ENCODE measurements at regions not wholly inside any gene's neighbourhood (a gene's known extent, or its start where the extent isn't known, plus 50 kb on each side); places are given as distances from the start of the nearest gene placed in this dataset.

GRCh38 chr10:80784695-80785094 lies 247.0 kb downstream of the SH2D4B start:
- Histone ChIP-seq H3K36me3 (ENCODE audit: insufficient read depth, low read length) (no peaks in the 10 kb centered on the region), H3K4me3 (ENCODE audit: low read length in 2 of 2) (no peak overlapping the region), H3K9me3 (ENCODE audit: control insufficient read depth in 1 of 2, low read length in 2 of 2) (no peaks in the 10 kb centered on the region), H3K27ac (ENCODE audit: low read depth, low read length) (no peak overlapping the region), H3K27me3 (ENCODE audit: insufficient read depth, low read length) (no peaks in the 10 kb centered on the region), H3K4me1 (ENCODE audit: insufficient read depth, low read length) (no peaks in the 10 kb centered on the region)
- Mint-ChIP-seq H3K4me1 (no peaks in the 10 kb centered on the region), H3K27ac (no peak overlapping the region), H3K4me3 (no peak overlapping the region), H3K9me3 (no peaks in the 10 kb centered on the region), H3K36me3 (no peaks in the 10 kb centered on the region), H3K27me3 (peaks cover 4 to 6% of the 10 kb centered on the region in 2 donors)
- intact Hi-C loops (cut with micrococcal nuclease): no loop called here
- no peak for DNase-seq
- ChIA-PET CTCF (ENCODE audit: partially characterized antibody) (no interaction called here), POLR2A (ENCODE audit: partially characterized antibody) (no interaction called here)

DNA sequence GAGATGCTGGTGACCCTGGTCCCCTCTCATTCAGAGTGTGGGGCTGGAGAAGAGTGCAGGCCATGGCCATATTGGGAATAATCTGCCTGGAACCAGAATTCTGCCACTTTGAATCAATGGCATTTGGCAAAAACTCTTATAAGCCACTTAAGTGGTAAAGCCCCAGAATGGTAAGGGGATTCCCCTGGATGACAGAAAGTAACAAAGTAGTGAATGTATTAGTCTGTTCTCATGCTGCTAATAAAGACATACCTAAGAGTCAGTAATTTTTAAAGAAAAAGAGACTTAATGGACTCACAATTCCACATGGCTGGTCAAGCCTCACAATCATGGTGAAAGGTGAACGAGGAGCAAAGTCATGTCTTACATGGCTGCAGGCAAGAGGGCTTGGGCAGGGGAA lies 248.6 kb downstream of the SH2D4B start:
- H3K4me3 Mint-ChIP-seq: no peak overlapping the region
- no peak overlapping the region for H3K27ac Mint-ChIP-seq
- ChIA-PET CTCF (ENCODE audit: partially characterized antibody) (no interaction called here), POLR2A (ENCODE audit: partially characterized antibody) (no interaction called here)
- Histone ChIP-seq H3K4me3 (ENCODE audit: low read length in 2 of 2) (no peak overlapping the region), H3K4me1 (ENCODE audit: insufficient read depth, low read length) (no peaks in the 10 kb centered on the region), H3K9me3 (ENCODE audit: control insufficient read depth in 1 of 2, low read length in 2 of 2) (no peaks in the 10 kb centered on the region), H3K27ac (ENCODE audit: low read depth, low read length) (no peak overlapping the region), H3K36me3 (ENCODE audit: insufficient read depth, low read length) (no peaks in the 10 kb centered on the region), H3K27me3 (ENCODE audit: insufficient read depth, low read length) (no peaks in the 10 kb centered on the region)
- no peaks in the 10 kb centered on the region for H3K9me3 Mint-ChIP-seq
- no peaks in the 10 kb centered on the region for H3K4me1 Mint-ChIP-seq
- DNase-seq: no peak
- peaks cover 2 to 9% of the 10 kb centered on the region in 2 donors for H3K27me3 Mint-ChIP-seq
- H3K36me3 Mint-ChIP-seq: no peaks in the 10 kb centered on the region
- intact Hi-C loops (cut with micrococcal nuclease): no loop called here

DNA sequence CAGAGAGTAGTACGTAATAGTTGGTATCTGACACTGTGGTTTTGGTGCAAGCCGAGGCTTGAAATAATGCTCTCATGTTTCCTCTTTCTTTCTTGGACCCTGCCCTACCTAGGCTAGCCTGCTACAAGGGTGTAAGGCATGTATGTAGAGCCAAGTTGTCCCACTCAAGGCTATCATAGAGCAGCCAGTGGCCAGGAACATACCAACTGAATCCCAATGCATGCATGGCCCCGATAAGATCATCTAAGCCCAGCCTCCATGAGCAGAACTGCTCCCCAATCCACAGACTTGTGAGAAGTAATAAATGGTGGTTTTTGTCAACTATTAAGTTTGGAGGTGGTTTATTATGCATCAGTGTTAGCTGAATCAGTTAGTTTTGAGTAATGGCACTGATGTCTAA lies 250.2 kb downstream of the SH2D4B start:
- Histone ChIP-seq H3K9me3 (ENCODE audit: control insufficient read depth in 1 of 2, low read length in 2 of 2) (no peaks in the 10 kb centered on the region), H3K27me3 (ENCODE audit: insufficient read depth, low read length) (no peaks in the 10 kb centered on the region), H3K4me1 (ENCODE audit: insufficient read depth, low read length) (no peaks in the 10 kb centered on the region), H3K27ac (ENCODE audit: low read depth, low read length) (no peak overlapping the region), H3K36me3 (ENCODE audit: insufficient read depth, low read length) (no peaks in the 10 kb centered on the region), H3K4me3 (ENCODE audit: low read length in 2 of 2) (no peak overlapping the region)
- Mint-ChIP-seq H3K27ac (no peak overlapping the region), H3K4me1 (no peaks in the 10 kb centered on the region), H3K4me3 (no peak overlapping the region), H3K36me3 (no peaks in the 10 kb centered on the region), H3K9me3 (no peaks in the 10 kb centered on the region), H3K27me3 (peaks cover 2 to 10% of the 10 kb centered on the region in 2 donors)
- intact Hi-C loops (cut with micrococcal nuclease): no loop called here
- ChIA-PET CTCF (ENCODE audit: partially characterized antibody) (no interaction called here), POLR2A (ENCODE audit: partially characterized antibody) (no interaction called here)
- no peak for DNase-seq

GRCh38 chr10:80794994-80795393 lies 257.3 kb downstream of the SH2D4B start:
- no peaks in the 10 kb centered on the region for H3K9me3 ChIP-seq (ENCODE audit: control insufficient read depth in 1 of 2, low read length in 2 of 2)
- Mint-ChIP-seq H3K4me3 (no peak overlapping the region), H3K27me3 (peaks cover 4 to 6% of the 10 kb centered on the region in 2 donors), H3K4me1 (no peaks in the 10 kb centered on the region), H3K9me3 (peaks cover 0 to 1% (median 0%) of the 10 kb centered on the region in 8 donors), H3K27ac (no peak overlapping the region), H3K36me3 (no peaks in the 10 kb centered on the region)
- ChIA-PET CTCF (ENCODE audit: partially characterized antibody) (no interaction called here), POLR2A (ENCODE audit: partially characterized antibody) (no interaction called here)
- H3K4me3 ChIP-seq (ENCODE audit: low read length in 2 of 2): no peak overlapping the region
- H3K36me3 ChIP-seq (ENCODE audit: insufficient read depth, low read length): no peaks in the 10 kb centered on the region
- H3K27ac ChIP-seq (ENCODE audit: low read depth, low read length): no peak overlapping the region
- DNase-seq: no peak
- no peaks in the 10 kb centered on the region for H3K27me3 ChIP-seq (ENCODE audit: insufficient read depth, low read length)
- intact Hi-C loops (cut with micrococcal nuclease): no loop called here
- no peaks in the 10 kb centered on the region for H3K4me1 ChIP-seq (ENCODE audit: insufficient read depth, low read length)

DNA sequence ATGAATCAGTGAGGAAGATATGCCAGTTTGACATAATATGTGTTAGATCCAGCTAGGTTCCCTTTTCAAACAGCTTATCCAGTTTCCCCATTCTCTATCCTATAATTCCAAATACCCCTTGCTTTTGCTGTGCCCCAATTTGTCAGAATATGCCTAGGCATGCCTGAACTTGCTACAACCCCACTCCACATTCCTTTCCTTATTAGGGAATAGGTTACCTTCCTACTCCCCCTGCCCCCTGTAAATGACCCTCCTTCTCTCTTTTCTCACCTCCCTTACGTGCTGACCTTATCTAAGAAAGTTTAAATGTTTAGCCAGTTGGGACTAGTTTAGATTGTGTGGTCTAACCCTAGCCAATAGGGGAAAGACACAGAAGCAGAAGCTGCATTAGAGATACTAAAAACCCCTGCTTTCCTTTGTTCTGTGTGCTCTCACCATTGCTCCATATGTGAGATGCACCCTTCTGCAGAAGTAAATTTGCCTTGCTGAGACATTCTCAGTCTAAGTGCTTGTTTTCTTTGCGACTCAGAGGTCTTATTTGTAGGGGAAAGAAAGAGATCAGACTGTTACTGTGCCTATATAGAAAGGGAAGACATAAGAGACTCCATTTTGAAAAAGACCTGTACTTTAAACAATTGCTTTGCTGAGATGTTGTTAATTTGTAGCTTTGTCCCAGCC lies 267.8 kb downstream of the SH2D4B start:
- H3K27me3 ChIP-seq (ENCODE audit: insufficient read depth, low read length): no peaks in the 10 kb centered on the region
- Mint-ChIP-seq H3K4me1 (no peaks in the 10 kb centered on the region), H3K9me3 (peaks cover 0 to 17% (median 7%) of the 10 kb centered on the region in 8 donors), H3K4me3 (no peak overlapping the region), H3K27me3 (no peaks in the 10 kb centered on the region), H3K36me3 (no peaks in the 10 kb centered on the region), H3K27ac (no peak overlapping the region)
- no peaks in the 10 kb centered on the region for H3K4me1 ChIP-seq (ENCODE audit: insufficient read depth, low read length)
- H3K27ac ChIP-seq (ENCODE audit: low read depth, low read length): no peak overlapping the region
- no peak overlapping the region for H3K4me3 ChIP-seq (ENCODE audit: low read length in 2 of 2)
- no peaks in the 10 kb centered on the region for H3K9me3 ChIP-seq (ENCODE audit: control insufficient read depth in 1 of 2, low read length in 2 of 2)
- intact Hi-C loops (cut with micrococcal nuclease): no loop called here
- no peaks in the 10 kb centered on the region for H3K36me3 ChIP-seq (ENCODE audit: insufficient read depth, low read length)
- ChIA-PET POLR2A (ENCODE audit: partially characterized antibody) (no interaction called here), CTCF (ENCODE audit: partially characterized antibody) (no interaction called here)
- DNase-seq: no peak

GRCh38 chr10:80814147-80814652 lies 276.5 kb downstream of the SH2D4B start:
- Histone ChIP-seq H3K4me3 (ENCODE audit: low read length in 2 of 2) (no peak overlapping the region), H3K36me3 (ENCODE audit: insufficient read depth, low read length) (no peaks in the 10 kb centered on the region), H3K9me3 (ENCODE audit: control insufficient read depth in 1 of 2, low read length in 2 of 2) (no peaks in the 10 kb centered on the region), H3K4me1 (ENCODE audit: insufficient read depth, low read length) (no peaks in the 10 kb centered on the region), H3K27me3 (ENCODE audit: insufficient read depth, low read length) (no peaks in the 10 kb centered on the region), H3K27ac (ENCODE audit: low read depth, low read length) (no peak overlapping the region)
- H3K27ac Mint-ChIP-seq: no peak overlapping the region
- H3K4me1 Mint-ChIP-seq: no peaks in the 10 kb centered on the region
- peaks cover 0 to 2% of the 10 kb centered on the region in 2 donors for H3K36me3 Mint-ChIP-seq
- H3K9me3 Mint-ChIP-seq: peaks cover 3 to 31% (median 8%) of the 10 kb centered on the region in 8 donors
- no peak for DNase-seq
- intact Hi-C loops (cut with micrococcal nuclease): no loop called here
- POLR2A ChIA-PET (ENCODE audit: partially characterized antibody): no interaction called here
- H3K27me3 Mint-ChIP-seq: peaks cover 0 to 2% of the 10 kb centered on the region in 2 donors
- CTCF ChIA-PET (ENCODE audit: partially characterized antibody): no interaction called here
- H3K4me3 Mint-ChIP-seq: no peak overlapping the region

DNA sequence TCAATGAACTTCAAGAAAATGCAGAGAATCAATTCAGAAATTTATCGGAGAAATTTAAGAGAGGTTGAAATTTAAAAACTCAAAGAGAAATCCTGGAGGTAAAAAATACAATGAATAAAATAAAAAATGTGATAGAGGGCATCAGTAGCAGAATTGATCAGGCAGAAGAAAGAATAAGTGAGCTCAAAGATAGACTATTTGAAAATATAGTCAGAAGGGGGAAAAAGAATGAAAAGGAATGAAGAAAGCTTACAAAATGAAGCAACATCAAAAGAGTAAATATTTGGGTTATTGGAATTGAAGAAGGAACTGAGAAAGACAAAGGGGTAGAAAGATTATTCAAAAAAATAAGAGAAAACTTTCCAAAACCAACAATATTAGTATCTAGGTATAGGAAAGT lies 291.4 kb downstream of the SH2D4B start:
- intact Hi-C loops (cut with micrococcal nuclease): no loop called here
- Histone ChIP-seq H3K36me3 (ENCODE audit: insufficient read depth, low read length) (no peaks in the 10 kb centered on the region), H3K27me3 (ENCODE audit: insufficient read depth, low read length) (no peaks in the 10 kb centered on the region), H3K9me3 (ENCODE audit: control insufficient read depth in 1 of 2, low read length in 2 of 2) (peaks cover 0 to 8% of the 10 kb centered on the region in 2 donors), H3K27ac (ENCODE audit: low read depth, low read length) (no peak overlapping the region), H3K4me1 (ENCODE audit: insufficient read depth, low read length) (no peaks in the 10 kb centered on the region), H3K4me3 (ENCODE audit: low read length in 2 of 2) (no peak overlapping the region)
- DNase-seq: no peak
- no peaks in the 10 kb centered on the region for H3K36me3 Mint-ChIP-seq
- POLR2A ChIA-PET (ENCODE audit: partially characterized antibody): no interaction called here
- CTCF ChIA-PET (ENCODE audit: partially characterized antibody): no interaction called here
- H3K9me3 Mint-ChIP-seq: peaks cover 0 to 33% (median 23%) of the 10 kb centered on the region in 8 donors
- no peaks in the 10 kb centered on the region for H3K4me1 Mint-ChIP-seq
- no peaks in the 10 kb centered on the region for H3K27me3 Mint-ChIP-seq
- H3K4me3 Mint-ChIP-seq: no peak overlapping the region
- no peak overlapping the region for H3K27ac Mint-ChIP-seq

GRCh38 chr10:80829562-80829961 lies 291.9 kb downstream of the SH2D4B start:
- Mint-ChIP-seq H3K4me3 (no peak overlapping the region), H3K36me3 (no peaks in the 10 kb centered on the region), H3K4me1 (no peaks in the 10 kb centered on the region), H3K27me3 (no peaks in the 10 kb centered on the region), H3K27ac (no peak overlapping the region), H3K9me3 (peaks cover 0 to 35% (median 23%) of the 10 kb centered on the region in 8 donors)
- H3K27ac ChIP-seq (ENCODE audit: low read depth, low read length): no peak overlapping the region
- no peak for DNase-seq
- ChIA-PET CTCF (ENCODE audit: partially characterized antibody) (no interaction called here), POLR2A (ENCODE audit: partially characterized antibody) (no interaction called here)
- H3K36me3 ChIP-seq (ENCODE audit: insufficient read depth, low read length): no peaks in the 10 kb centered on the region
- intact Hi-C loops (cut with micrococcal nuclease): no loop called here
- H3K27me3 ChIP-seq (ENCODE audit: insufficient read depth, low read length): no peaks in the 10 kb centered on the region
- H3K4me3 ChIP-seq (ENCODE audit: low read length in 2 of 2): no peak overlapping the region
- H3K9me3 ChIP-seq (ENCODE audit: control insufficient read depth in 1 of 2, low read length in 2 of 2): peaks cover 0 to 8% of the 10 kb centered on the region in 2 donors
- H3K4me1 ChIP-seq (ENCODE audit: insufficient read depth, low read length): no peaks in the 10 kb centered on the region
